Retina (tissue), 1 donor: ENCODE measurements at regions not wholly inside any gene's neighbourhood (a gene's known extent, or its start where the extent isn't known, plus 50 kb on each side); places are given as distances from the start of the nearest gene placed in this dataset.
A peak's percentile ranks its signal among the peaks of the same experiment; 100 is the strongest.

ENCODE experiments used
- DNase-seq: peaks from one replicate; pipeline ENCODE4 v3.0.0-alpha.2; 2016

DNA sequence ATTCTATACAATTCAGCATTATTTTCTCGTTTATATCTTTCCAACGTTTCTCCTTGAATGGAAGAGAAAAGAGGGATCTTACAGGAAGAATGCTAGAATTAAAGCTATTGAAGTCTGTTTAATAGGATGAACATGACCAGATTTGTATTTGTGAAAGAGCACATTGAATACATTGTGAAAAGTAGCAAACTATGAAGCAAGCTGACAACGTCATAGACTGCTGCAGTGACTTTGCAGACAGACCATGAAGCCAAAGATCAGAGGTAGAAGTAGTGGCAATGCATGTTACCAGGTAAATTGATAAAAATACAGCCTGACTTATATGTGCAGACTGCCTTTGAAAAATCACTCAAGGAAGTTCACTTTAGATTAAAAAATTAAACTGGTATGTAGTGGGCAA is 146.1 kb downstream of the RASSF9 start:
- DNase-seq = no peak

DNA sequence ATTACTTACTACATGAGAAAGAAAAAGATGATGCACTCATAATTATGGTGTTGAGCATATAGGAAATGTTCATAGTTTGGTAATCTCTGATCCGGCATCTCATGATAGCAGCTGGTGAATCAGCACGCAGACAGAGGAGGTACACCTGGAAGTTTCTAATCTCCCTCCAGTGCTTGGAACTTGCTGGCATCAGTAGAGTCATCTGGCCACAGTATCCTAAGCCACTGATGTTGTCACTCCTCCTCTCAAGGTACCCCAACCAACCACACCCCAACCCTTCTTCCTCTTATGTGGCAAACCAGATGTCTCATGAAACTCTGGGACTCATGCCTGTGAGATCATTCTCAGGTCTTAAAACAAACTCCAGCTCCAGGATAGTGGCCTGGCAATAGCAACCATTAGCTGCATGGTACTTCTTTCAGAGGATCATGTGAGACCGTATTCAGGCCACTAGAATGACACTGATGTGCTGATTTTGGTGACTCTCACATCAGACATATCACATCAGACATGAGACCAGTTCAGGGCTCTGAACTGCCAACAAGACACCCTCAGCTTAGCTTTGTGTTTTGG is 143.0 kb downstream of the RASSF9 start:
- no peak for DNase-seq

DNA sequence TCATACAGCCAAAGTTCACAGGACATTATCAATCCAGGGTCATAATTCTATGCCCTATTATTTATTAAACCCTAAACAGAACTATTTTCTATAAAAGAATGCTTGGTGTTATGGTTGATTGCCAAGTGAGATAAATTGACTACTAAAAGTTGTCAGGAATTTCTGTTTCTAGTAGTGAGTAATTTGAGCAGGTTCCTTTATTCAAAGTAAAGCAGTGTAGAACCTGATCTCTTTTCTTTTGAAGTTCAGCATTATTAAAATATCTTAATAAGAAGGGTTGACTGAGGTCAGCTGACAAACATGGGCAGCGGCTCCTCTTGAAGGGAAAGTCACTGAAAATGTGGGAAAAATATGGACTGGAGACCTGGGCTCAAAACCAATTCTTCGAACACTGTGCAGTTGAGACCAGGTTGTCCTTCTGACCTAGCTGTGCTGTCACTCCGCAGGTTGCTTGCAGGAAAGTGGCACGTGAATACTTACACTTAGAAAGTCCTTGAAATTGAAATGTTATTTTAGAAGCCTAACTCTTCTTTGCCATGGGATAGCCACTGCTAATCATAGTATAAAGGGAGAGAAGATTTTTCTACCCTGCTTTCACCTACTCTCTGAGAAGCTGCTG is 141.0 kb downstream of the RASSF9 start:
- no peak for DNase-seq

DNA sequence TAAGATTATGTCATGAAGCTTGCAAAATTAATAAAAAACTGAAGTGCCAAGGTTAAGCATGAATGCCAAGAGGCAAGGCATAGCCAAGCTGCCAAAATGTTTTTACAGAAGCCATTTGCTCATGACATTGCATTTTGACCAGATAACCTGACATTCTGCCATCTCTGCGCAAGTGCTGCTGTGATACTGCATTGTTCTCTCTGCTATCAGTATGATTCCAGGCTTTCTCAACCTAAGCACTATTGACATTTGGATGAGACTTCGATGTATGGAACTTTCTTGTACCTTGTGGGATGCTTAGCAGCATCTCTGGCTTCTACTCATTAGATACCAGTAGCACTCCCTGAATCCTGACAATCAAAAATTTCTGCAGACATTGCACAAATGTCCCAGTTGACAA is 139.2 kb downstream of the RASSF9 start:
- no peak for DNase-seq

DNA sequence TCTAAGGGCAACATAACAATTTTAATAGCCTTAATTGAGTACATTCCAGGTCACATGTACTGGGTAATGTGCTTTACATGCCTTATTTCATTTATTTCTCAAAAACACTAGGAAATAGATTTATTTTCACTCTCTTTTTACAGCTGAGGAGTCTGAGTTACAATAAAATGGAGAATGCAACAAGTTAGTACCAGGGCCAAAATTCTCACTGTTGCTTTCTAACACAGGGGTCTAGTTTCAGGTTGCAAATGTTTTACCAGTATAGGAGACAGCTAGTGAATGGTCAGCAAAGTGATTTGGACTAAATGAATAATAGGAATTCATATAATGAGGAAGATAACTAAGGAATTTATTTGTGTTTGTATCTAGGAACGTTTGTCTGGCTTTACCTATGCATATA is 137.3 kb downstream of the RASSF9 start:
- DNase-seq = no peak

DNA sequence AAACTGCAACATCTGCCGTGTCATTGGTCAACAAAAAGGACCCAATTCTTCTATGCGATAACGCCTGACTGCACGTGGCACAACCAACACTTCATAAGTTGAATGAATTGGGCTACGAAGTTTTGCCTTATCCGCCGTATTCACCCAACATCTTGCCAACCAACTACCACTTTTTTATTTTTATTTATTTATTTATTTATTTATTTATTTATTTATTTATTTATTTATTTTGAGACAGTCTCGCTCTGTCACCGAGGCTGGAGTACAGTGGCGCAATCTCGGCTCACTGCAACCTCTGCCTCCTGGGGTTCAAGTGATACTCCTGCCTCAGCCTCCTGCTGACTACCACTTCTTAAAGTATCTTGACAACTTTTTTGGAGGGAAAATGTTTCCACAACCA is 127.4 kb downstream of the RASSF9 start:
- DNase-seq = no peak

DNA sequence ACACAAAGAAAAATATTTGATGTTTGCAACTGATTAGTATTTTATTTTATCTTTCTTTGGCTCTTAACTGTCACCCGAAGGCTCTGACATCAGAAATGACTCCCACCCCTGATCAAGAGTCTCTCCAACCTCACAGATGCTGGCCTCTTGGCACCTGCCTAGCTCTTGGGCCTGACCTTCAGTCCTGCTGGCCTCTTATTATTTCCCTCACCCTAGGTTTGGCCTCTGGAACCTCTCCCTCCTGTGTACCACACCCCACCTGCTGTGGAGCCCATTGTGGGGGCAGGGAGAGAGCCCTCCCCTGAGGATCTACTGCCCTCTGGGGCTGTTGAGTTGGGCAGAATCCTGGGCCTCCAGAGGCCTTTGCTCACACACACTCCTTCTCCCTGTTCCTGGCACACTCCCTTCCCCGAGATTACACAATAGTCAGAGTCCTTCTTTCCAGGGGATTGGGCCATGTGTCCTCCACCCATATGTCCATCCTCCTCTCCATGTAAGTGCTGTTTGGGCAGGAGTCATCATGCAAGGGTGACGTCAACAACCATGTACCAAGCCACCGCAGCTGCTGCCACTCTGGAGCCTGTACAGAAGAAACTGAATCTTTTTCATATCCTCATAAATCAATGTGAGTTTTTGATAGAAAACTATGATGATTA is 124.3 kb downstream of the RASSF9 start:
- DNase-seq = no peak

DNA sequence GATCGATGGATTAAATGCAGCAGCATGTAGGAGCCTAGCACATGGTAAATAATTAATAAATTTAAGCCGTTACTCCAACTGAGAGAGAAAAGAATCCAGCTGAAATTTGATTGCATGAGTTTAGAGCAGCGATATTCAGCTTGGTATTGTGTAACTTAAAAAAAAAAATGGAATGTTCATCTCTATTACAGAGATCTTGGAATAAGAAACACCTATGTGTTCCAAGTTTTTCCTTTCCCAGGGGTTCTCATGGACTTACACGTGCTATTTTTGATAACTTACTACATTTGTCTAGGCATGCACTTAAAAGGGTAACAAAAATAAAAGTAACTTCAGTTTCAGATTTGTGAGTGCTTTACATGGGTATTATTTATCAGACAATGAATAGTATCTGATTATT is 122.8 kb downstream of the RASSF9 start:
- DNase-seq = no peak

DNA sequence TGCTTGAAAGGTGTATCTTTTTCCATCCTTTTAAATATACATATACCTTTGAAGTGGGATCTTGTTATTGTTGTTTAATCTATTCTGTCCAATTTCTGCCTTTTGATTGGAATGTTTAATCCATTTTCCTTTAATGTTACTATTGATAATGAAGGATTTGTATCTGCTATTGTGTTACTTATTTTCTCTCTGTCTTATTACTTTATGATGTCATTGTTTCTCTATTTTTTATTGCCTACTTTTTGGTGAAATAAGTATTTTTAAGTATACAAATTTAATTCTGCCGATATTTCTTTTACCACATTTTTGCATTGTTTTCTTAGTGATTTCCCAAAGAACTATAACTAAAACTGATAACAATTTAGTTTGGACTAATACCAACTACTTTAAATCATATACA is 121.8 kb downstream of the RASSF9 start:
- DNase-seq = no peak

DNA sequence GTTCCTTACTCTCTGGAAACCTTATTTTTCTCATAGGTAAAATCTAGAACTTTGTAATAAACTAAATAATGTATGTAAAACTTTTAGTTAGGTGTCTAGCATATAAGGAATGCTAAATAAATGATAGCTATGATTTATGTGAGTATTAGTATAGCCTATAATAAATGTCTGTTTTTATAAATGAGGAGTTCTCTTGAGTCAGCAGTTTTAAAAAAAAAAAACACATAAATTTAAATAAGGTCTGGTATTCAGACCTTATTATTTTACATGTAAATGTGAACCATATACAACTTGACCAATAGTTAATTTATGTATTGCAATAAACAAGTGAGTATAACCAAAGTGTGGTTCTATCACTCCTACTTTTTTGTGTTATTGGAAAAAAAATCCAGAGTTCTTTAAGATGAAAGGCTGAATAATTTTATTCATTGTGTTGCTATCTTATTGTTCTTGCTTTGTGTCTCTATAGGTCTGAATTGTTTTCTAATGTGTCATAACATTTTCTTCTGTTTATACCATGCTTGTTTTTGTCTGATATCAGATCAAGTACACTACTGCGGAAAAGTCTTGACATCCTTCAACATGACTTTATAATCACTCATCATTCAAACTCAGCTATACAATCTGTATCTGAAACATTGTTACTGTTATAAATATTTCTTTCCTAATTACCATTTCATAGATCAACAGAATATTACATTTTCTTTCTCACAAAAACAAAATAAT is 115.7 kb downstream of the RASSF9 start:
- no peak for DNase-seq

DNA sequence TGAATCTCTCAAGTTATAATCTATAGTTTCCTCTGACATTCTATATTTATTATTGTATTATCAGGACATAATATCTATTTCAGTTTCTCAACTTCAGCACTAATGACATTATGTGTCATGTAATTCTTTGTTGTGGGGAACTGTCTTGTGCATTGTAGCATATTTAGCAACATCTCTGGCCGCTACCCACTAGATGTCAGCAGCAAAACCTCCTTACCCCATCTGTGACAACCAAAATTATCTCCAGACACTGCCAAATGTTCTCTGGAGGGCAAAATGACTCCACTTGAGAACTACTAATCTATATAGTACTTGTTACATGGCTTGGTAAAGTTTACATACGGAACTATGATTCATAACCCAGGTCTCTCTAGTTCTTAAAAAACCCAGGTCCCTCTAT is 110.2 kb downstream of the RASSF9 start:
- no peak for DNase-seq

DNA sequence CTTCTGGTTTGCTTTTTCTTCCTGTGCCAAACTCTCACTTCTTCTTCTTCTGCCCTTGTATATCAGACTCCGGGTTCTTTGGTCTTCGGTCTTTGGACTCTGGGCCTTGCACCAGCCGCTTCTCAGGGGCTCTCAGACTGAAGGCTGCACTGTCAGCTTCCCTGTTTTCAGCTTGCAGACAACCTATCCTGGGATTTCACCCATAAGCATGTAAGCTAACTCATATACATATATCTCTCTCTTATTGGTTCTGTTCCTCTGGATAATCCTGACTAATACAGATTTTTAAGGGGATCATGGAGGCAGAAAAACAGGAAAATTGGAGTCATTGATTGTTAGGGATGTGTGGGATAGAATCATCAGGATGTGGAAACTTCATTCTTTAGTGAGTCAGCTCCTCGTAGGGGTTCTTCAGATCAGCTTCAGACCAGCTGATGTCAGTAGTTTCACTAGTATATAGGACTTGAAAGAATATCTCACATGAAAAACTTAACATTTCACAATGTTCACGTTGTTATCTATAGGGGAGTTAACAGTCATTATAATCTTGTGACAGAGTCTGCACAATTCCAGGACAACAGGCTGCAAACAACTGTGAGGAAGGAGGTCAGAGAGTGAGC is 102.9 kb downstream of the RASSF9 start:
- no peak for DNase-seq

DNA sequence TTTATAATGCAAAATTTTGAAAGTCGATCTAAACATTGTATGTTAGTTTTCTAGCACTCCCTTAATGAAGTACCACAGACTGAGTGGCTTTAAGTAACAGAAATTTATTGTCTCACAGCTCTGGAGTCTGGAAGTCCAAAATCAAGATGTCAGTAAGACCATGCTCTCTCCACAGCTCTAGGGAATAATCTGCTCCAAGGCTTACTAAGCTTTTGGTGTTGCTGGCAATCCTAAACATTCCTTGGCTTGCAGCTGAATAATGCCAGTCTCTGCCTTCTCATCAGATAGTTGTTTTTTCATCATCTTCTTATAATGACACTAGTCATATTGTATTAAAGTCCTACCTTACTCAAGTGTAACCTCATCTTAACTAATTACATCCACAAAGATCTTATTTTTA is 102.2 kb downstream of the RASSF9 start:
- no peak for DNase-seq

DNA sequence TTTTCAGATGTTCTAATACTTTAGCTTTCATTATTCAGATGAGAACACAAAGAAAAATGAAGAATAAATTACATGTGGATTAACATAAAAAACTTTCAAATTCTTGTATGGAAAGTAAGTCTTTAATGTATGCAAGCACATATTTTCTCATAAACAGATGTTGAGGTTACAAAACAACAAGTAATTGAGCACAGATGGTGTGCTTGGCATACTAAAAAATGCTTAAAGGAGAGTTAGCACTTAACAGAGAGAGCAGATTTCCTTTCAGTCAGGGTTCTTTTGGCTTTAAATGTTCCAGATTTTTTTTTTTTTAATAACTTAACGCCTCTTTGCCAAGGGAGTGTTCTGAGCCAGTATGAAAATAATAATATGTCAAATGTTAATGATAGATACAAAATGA is 96.0 kb downstream of the RASSF9 start:
- DNase-seq = no peak

DNA sequence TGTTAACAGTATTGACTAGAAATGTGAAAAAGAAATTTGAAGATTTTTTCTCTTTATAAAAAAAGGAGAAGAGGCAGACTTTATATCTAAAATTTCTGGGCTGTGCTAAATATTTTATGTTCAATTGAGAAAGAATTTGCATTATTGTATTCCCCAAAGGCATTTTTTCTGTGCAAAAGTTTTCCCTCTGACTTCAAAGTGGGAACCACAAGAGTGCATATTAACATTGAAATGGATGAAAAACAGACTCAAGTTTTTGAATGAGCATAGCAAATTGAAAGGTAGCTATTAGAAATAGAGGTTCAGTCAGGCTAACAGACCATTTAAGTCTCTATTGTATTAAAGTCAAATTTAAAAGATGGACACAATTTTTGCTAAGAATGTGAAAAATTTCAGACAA is 95.2 kb downstream of the RASSF9 start:
- no peak for DNase-seq

DNA sequence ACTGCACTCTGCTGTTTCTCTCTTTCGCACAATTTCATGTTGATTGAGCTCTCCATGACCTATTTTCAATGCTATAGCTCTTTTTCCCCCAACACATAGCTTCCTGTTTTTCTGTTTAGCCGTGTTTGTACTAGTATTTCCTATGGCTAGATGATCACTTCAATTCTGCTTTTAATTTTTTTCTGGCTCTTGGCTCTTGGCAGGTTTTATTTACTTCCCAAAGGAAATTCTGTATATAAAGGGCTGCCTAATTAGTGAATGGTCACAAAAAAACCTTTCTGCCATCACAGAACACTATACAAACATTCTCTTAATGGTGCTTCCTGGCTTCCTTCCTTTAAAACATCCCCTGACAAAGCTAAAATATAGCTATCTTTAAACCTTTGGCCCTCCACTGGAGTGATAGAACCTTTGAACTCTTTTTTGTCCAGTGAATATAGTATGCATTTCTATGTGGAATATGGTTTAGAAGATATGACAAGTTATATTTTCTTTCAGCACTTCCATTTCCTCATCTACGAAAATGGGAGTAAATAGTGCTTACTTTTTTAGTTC is 88.2 kb downstream of the RASSF9 start:
- peak; percentile 15 for DNase-seq
